Motor neuron (in vitro differentiated cells): ENCODE measurements at regions not wholly inside any gene's neighbourhood (a gene's known extent, or its start where the extent isn't known, plus 50 kb on each side); places are given as distances from the start of the nearest gene placed in this dataset.

Source experiments
- ATAC-seq, 8 experiments: fragments of 200-7000 bp; cut with Tn5 transposase; replicated peaks in 6 of 8; 2 replicates each; pipeline ENCODE4 v1.8.0; 2021; ENCODE audit warnings: mild to moderate bottlenecking in 8 of 8, moderate library complexity in 8 of 8
- H3K27ac ChIP-seq, 2 donors: fragments of 250-450 bp; sonication (Bioruptor Pico); 2 replicates each; pipeline ENCODE4 v1.9.0; 2021; ENCODE audit warnings: antibody characterized with exemption in 2 of 2, mild to moderate bottlenecking in 2 of 2, moderate library complexity in 1 of 2
- H3K4me1 ChIP-seq, 2 donors: fragments of 250-450 bp; sonication (Bioruptor Pico); replicated peaks in 1 of 2; 2 replicates each; pipeline ENCODE4 v1.6.1; 2021; ENCODE audit warnings: antibody characterized with exemption in 2 of 2, mild to moderate bottlenecking in 2 of 2, moderate library complexity in 1 of 2
- H3K4me3 ChIP-seq, 5 donors: fragments of 250-450 bp; sonication (Bioruptor Pico); 2 replicates each; pipeline ENCODE4 v1.9.0; 2021; ENCODE audit warnings: antibody characterized with exemption in 5 of 5, mild to moderate bottlenecking in 5 of 5, moderate library complexity in 4 of 5
- WGBS, 10 experiments: fragments of 450-650 bp; shearing (Covaris generic); methylation state at CpG; one replicate each; pipeline ENCODE4 v1.0.0; 2022; 5-methylcytosine and 5-hydroxymethylcytosine counted together
- in situ Hi-C, 9 experiments: fragments of 400-800 bp; cut with MboI; loops; one replicate each; pipeline ENCODE4 v1.15.0; 2021; ENCODE audit warnings: low sequenced_read_pairs in 9 of 9, low pct_unique_long_range_greater_than_20kb in 2 of 9; ENCODE audit not compliant: unreplicated experiment in 9 of 9

DNA sequence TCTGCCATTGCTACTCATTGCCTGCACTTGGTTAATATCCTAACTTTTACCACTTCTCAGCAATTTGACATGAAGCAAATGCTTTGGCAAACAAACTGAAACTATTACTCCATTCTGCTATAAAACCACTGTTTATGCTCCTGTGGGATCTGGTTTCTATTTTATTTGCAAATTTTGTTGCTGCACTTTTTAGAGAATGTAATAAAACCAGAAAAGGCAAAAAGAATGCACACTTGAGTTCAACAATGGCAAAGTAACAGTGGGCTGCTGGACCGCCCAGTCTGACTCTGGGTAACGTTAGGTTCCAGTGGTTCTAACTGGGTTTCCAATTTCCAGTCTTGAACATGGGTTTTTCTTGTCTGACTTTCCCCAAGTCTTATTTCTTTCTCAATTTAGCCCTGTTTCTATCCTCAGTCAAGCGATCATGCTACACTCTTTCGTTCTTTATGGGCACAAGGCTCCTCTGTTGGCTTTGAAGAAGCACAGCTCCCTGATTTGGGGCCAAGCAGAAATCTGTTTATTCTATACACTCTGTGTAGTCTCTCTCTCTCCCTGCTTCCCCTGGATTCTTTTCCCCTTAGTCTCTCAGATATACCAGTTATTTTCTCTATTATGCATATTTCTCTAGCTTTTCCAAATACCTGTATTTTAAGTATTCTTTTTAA is 129.2 kb upstream of the FAM3C start:
- 20 to 97% (median 92%) methylated on average over 1 to 4 of the region's 4 CpGs; no CpG with 5 or more reads in 1 of the 10 experiments for WGBS, 10 experiments
- no peak overlapping the region for H3K27ac ChIP-seq
- no peaks in the 10 kb centered on the region for H3K4me1 ChIP-seq
- no peak overlapping the region for H3K4me3 ChIP-seq
- in situ Hi-C loops: loop anchor here in 5 of 9 experiments (25.0 kb wide), 3 partner anchors 138 to 388 kb away; partner anchors contain the start of gene FAM3C (in 1 of the 5)
- ATAC-seq: no peak

- no peaks in the 10 kb centered on the region for H3K4me1 ChIP-seq
- no peak overlapping the region for H3K4me3 ChIP-seq
- ATAC-seq: no peak
- 93 to 100% (median 100%) methylated on average over 1 to 3 of the region's 3 CpGs; no CpG with 5 or more reads in 4 of the 10 experiments for WGBS, 10 experiments
- in situ Hi-C loops: no loop called here
- H3K27ac ChIP-seq: no peak overlapping the region
Observed at GRCh38 chr7:121521711-121522400, 125.7 kb upstream of the FAM3C start.

DNA sequence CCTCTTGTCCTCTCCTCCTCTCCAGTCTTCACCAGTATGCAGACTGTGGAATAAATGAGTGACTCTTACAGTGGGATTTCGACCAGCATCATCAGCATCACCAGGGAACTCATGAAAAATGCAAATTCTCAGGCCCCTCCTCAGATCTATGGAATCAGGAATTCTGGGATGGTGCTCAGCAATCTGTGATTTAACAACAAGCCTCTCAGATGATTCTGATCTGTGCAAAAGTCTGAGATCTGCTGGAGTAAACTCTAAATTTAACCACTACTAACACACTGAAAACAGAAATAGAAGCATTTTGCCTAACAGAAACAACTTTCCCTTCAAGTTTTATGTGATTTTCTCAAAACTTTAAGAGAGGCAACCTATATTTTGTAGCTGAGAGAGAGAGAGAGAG is 124.8 kb upstream of the FAM3C start:
- Histone ChIP-seq H3K4me3 (no peak overlapping the region), H3K27ac (no peak overlapping the region), H3K4me1 (no peaks in the 10 kb centered on the region)
- ATAC-seq: no peak
- in situ Hi-C loops: no loop called here
- WGBS, 10 experiments: 80% methylated on average over 1 of the region's 1 CpG; no CpG with 5 or more reads in 5 of the 10 experiments

- in situ Hi-C loops: no loop called here
- ATAC-seq: peak in 2 of 8 experiments; percentile 55 to 74
- H3K4me3 ChIP-seq: no peak overlapping the region
- H3K4me1 ChIP-seq: no peaks in the 10 kb centered on the region
- WGBS, 10 experiments: 67 to 100% (median 88%) methylated on average over 1 to 10 of the region's 10 CpGs
- H3K27ac ChIP-seq: no peak overlapping the region
Observed at GRCh38 chr7:121519548-121520521, 123.7 kb upstream of the FAM3C start.

DNA sequence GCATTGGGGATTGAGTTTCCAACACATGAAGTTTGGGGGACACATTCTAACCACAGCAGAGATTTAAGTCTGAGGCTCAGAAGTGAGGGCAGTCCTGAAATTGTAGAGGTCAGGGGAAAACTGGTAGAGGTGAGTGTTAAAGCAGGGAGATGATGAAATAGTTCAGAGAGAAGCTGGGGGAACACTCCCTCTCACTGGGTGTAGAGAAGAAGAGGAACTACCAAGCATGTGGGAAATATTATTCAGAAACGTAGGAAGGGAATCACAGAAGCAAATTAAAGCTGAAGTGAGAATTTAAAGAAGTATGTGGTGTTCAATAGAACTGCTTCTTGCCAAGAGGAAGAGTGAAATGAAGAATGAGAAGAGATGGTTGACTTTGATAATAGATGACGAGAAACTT is 121.5 kb upstream of the FAM3C start:
- in situ Hi-C loops: no loop called here
- no peak overlapping the region for H3K4me3 ChIP-seq
- 40 to 100% (median 63%) methylated on average over 1 to 2 of the region's 2 CpGs for WGBS, 10 experiments
- no peak overlapping the region for H3K27ac ChIP-seq
- ATAC-seq: no peak
- H3K4me1 ChIP-seq: peaks cover 0 to 9% of the 10 kb centered on the region in 2 donors

DNA sequence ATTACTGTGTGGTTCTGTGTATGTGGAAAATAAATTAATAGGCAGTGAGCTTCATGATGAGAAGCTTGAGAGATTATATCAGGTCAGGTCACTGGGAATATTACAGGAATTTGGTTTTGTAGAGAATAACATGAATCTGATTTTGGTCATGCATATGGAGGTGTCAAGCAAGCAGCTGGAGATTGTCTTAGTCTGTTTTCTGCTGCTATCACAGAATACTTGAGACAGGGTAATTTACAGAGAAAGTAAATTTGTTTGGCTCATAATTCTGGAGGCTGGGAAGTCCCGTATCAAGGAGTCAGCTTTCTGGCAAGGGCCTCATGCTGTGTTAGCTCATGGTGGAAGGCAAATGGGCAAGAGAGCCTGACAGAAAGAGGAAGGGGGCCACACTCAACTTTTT is 120.7 kb upstream of the FAM3C start:
- Histone ChIP-seq H3K4me1 (peaks cover 0 to 9% of the 10 kb centered on the region in 2 donors), H3K27ac (no peak overlapping the region), H3K4me3 (no peak overlapping the region)
- WGBS, 10 experiments: 17 to 100% (median 83%) methylated on average over 1 of the region's 1 CpG; no CpG with 5 or more reads in 5 of the 10 experiments
- in situ Hi-C loops: no loop called here
- ATAC-seq: no peak

DNA sequence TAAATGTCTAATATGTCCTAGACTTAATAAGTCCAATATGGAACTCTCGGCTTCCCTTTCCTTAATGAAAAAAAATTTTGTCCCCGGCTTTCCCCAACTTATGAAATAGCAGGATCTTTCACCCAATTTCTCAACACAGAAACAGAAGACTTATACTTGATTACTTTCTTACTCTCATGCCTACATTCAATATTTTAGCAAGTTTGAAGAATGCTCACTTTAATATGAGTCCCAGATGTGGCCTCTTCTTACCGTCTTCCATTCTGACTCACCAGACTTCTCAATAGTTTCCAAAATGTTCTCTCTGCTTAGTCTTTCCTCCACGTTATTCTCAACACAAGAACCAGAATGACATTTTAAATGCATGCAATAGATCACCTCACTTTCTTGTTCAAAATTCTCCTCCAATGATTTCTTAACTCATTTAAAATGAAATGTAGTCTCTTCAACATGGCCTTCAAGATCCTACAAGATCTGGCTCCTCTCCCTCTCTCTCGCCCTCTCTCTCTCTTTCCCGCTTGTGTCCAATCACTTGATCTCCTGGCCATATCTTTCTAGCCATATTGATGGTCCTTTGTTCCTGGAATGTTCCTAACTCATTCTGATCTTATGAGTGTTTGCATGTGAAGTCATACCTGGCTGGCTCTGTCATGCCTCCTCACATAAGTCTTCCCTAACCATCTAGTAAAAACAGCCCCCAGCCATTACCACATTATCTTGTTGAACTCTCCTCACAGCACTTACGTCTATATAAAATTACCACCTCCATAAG is 119.7 kb upstream of the FAM3C start:
- in situ Hi-C loops: no loop called here
- 33 to 100% (median 93%) methylated on average over 1 to 7 of the region's 7 CpGs for WGBS, 10 experiments
- peak in 2 of 8 experiments; percentile 48 to 57 for ATAC-seq
- Histone ChIP-seq H3K4me1 (peaks cover 0 to 9% of the 10 kb centered on the region in 2 donors), H3K4me3 (no peak overlapping the region), H3K27ac (no peak overlapping the region)

GRCh38 chr7:121515229-121515628 is 119.1 kb upstream of the FAM3C start:
- 83 to 100% (median 94%) methylated on average over 1 to 2 of the region's 2 CpGs; no CpG with 5 or more reads in 5 of the 10 experiments for WGBS, 10 experiments
- Histone ChIP-seq H3K4me3 (no peak overlapping the region), H3K27ac (no peak overlapping the region), H3K4me1 (peaks cover 0 to 9% of the 10 kb centered on the region in 2 donors)
- in situ Hi-C loops: no loop called here
- ATAC-seq: peak in 3 of 8 experiments; percentile 19 to 64 (median 54)

- in situ Hi-C loops: no loop called here
- ATAC-seq: peak in 1 of 8 experiments; percentile 38
- Histone ChIP-seq H3K4me1 (peaks cover 0 to 9% of the 10 kb centered on the region in 2 donors), H3K4me3 (no peak overlapping the region), H3K27ac (no peak overlapping the region)
- 17 to 100% (median 54%) methylated on average over 1 of the region's 1 CpG; no CpG with 5 or more reads in 2 of the 10 experiments for WGBS, 10 experiments
Observed at GRCh38 chr7:121513105-121513504, 117.0 kb upstream of the FAM3C start.

- in situ Hi-C loops: no loop called here
- ATAC-seq: peak in 4 of 8 experiments; percentile 24 to 66 (median 42)
- WGBS, 10 experiments: 63 to 100% (median 93%) methylated on average over 1 to 2 of the region's 5 CpGs; no CpG with 5 or more reads in 2 of the 10 experiments
- Histone ChIP-seq H3K27ac (peak overlapping the region in 1 of 2 donors; percentile 60), H3K4me3 (no peak overlapping the region), H3K4me1 (peaks cover 0 to 9% of the 10 kb centered on the region in 2 donors)
Observed at GRCh38 chr7:121510858-121511482, 114.9 kb upstream of the FAM3C start.

DNA sequence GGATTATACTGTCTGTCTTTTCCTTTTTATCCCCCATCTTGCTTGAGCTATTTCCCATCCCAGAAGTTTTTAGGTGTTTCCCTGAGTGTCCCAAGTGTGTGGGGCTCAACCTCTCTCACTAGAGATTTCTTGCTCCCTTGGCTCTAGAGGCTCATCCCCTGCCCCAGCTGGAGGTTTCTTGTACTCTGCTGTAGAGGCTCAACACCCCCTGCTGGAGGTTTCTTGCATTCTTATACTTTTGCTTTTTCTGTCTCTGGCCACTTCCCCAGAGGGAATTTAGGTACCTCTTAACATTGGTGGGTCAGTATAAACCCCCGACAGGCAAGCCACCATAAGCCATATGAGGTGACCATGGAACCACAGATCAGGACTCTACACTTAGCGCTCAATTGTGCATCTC is 114.2 kb upstream of the FAM3C start:
- H3K4me1 ChIP-seq: peaks cover 0 to 9% of the 10 kb centered on the region in 2 donors
- ATAC-seq: no peak

More for the DNA sequence above, 114.2 kb upstream of the FAM3C start:
- in situ Hi-C loops: no loop called here
- Histone ChIP-seq H3K27ac (peak overlapping the region in 1 of 2 donors; percentile 60), H3K4me3 (no peak overlapping the region)
- WGBS, 10 experiments: 70 to 100% (median 100%) methylated on average over 1 to 2 of the region's 2 CpGs; no CpG with 5 or more reads in 6 of the 10 experiments
